Spleen (tissue), 7 donors: ENCODE measurements at regions not wholly inside any gene's neighbourhood (a gene's known extent, or its start where the extent isn't known, plus 50 kb on each side); places are given as distances from the start of the nearest gene placed in this dataset.

Experiments
- CTCF ChIP-seq, 11 experiments: fragments of 200-600 bp in 7 of 11; fragments of 450-650 bp in 4 of 11; sonication (generic) in 4 of 11; IDR thresholded peaks in 8 of 11; conservative IDR thresholded peaks in 3 of 11; 1 replicate in 7 of 11; 2 replicates in 4 of 11; pipeline versions ENCODE4 v1.4.0 to v1.8.0; 2016 to 2021; ENCODE audit warnings: antibody characterized with exemption in 11 of 11, inconsistent platforms in 4 of 11, mild to moderate bottlenecking in 1 of 11
- POLR2AphosphoS5 ChIP-seq, 3 donors: sonication (generic); formaldehyde crosslinking; IDR thresholded peaks; one replicate each; pipeline ENCODE4 v1.5.1; 2017; ENCODE audit warnings: antibody characterized with exemption in 3 of 3
- donor health status: DM: no; HTN: no; CAD: no; lungs with moderate emphysema.
- donor health status: DM: no; HTN: no; CAD: no.
- donor health status: DM: no; HTN: no; CAD: no.

GRCh38 chr6:139525415-139525814 lies 151.0 kb upstream of the CITED2 start:
- TF ChIP-seq CTCF (IDR thresholded peaks at IDR 0.05 in 8 of 11, conservative IDR thresholded peaks at IDR 0.05 in 3 of 11), result no peak
- no peak for TF ChIP-seq POLR2AphosphoS5 (IDR thresholded peaks at IDR 0.05)
